ENCODE measurements at regions not wholly inside any gene's neighbourhood (a gene's known extent, or its start where the extent isn't known, plus 50 kb on each side); places are given as distances from the start of the nearest gene placed in this dataset.
"Not testable (repeated sequence)": the region's sequence is repeated elsewhere in the genome, so short reads cannot be mapped to it uniquely, and the experiment has no call there.

DNA sequence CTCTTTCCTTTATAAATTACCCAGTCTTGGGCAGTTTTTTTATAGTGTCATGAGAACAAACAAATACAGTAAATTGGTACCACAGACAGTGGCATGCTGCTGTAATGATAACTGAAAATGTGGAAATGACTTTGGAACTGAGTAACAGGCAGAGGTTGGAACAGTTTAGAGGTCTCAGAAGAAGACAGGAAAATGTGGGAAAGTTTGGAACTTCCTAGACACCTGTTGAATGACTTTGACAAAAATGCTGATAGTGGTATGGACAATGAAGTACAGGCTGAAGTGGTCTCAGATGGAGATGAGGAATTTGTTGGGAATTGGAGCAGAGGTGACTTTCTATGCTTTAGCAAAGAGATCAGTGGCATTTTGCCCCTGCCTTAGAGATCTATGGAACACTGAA is 1128.4 kb upstream of the POT1 start:
- H3K9ac ChIP-seq (ENCODE audit: insufficient read depth, low read length, poor library complexity, severe bottlenecking) = no peak overlapping the region
- DNase-seq = no peak
- TF ChIP-seq, protein P1, sequence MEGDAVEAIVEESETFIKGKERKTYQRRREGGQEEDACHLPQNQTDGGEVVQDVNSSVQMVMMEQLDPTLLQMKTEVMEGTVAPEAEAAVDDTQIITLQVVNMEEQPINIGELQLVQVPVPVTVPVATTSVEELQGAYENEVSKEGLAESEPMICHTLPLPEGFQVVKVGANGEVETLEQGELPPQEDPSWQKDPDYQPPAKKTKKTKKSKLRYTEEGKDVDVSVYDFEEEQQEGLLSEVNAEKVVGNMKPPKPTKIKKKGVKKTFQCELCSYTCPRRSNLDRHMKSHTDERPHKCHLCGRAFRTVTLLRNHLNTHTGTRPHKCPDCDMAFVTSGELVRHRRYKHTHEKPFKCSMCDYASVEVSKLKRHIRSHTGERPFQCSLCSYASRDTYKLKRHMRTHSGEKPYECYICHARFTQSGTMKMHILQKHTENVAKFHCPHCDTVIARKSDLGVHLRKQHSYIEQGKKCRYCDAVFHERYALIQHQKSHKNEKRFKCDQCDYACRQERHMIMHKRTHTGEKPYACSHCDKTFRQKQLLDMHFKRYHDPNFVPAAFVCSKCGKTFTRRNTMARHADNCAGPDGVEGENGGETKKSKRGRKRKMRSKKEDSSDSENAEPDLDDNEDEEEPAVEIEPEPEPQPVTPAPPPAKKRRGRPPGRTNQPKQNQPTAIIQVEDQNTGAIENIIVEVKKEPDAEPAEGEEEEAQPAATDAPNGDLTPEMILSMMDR (IDR thresholded peaks at IDR 0.05) = no peak
- H3K9me3 ChIP-seq (replicated peaks in 1 of 2; ENCODE audit: control insufficient read depth in 1 of 2, insufficient read depth in 1 of 2, low read length in 2 of 2) = peaks cover 0 to 6% of the 10 kb centered on the region in 2 donors
- H3K27me3 Mint-ChIP-seq (ENCODE audit: low read depth in 3 of 3) = no peaks in the 10 kb centered on the region
- H3K4me1 Mint-ChIP-seq = no peaks in the 10 kb centered on the region
- H3K79me2 ChIP-seq (ENCODE audit: insufficient read depth, low read length) = no peaks in the 10 kb centered on the region
- H3K27me3 ChIP-seq (ENCODE audit: control insufficient read depth in 2 of 2, insufficient read depth in 2 of 2, low read length in 2 of 2) = no peaks in the 10 kb centered on the region
- H3K4me3 ChIP-seq (replicated peaks in 1 of 3; ENCODE audit: low read depth in 2 of 3, low read length in 3 of 3) = no peak overlapping the region
- H4K20me1 ChIP-seq (ENCODE audit: insufficient read depth, low read length) = no peaks in the 10 kb centered on the region
- no peaks in the 10 kb centered on the region for H3K36me3 Mint-ChIP-seq
- H3K36me3 ChIP-seq (replicated peaks in 1 of 2; ENCODE audit: control insufficient read depth in 1 of 2, insufficient read depth in 2 of 2, low read length in 2 of 2) = no peaks in the 10 kb centered on the region
- H3K4me3 Mint-ChIP-seq = no peak overlapping the region
- H3K27ac ChIP-seq (ENCODE audit: low read depth in 1 of 2, low read length in 2 of 2) = no peak overlapping the region
- peaks cover 0 to 8% (median 5%) of the 10 kb centered on the region in 7 donors for H3K9me3 Mint-ChIP-seq
- intact Hi-C loops (cut with micrococcal nuclease) = no loop called here
- H3K27ac Mint-ChIP-seq = no peak overlapping the region
- H3K4me1 ChIP-seq (ENCODE audit: control insufficient read depth in 1 of 2, insufficient read depth in 2 of 2, low read length in 2 of 2) = no peaks in the 10 kb centered on the region
- no peak overlapping the region for H3K4me2 ChIP-seq (replicated peaks; ENCODE audit: extremely low read depth, low read length, poor library complexity, severe bottlenecking)
- no peak overlapping the region for H2AFZ ChIP-seq (ENCODE audit: insufficient read depth, low read depth, low read length, poor library complexity, severe bottlenecking)

DNA sequence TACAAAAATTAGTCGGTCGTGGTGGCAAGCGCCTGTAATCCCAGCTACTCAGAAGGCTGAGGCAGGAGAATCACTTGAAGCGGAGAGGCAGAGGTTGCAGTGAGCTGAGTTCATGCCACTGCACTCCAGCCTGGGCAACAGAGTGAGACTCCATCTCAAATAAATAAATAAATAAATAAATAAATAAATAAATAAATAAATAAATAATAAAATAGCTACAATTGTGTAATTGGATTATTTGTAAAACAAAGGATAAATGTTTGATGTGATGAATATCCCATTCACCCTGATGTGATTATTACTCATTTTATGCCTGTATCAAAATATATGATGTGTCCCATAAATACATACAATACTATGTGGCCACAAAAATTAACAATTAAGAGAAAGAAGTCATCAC is 1127.0 kb upstream of the POT1 start:
- H4K20me1 ChIP-seq (ENCODE audit: insufficient read depth, low read length); H3K79me2 ChIP-seq (ENCODE audit: insufficient read depth, low read length); DNase-seq; H3K27me3 ChIP-seq (ENCODE audit: control insufficient read depth in 2 of 2, insufficient read depth in 2 of 2, low read length in 2 of 2); H3K9me3 Mint-ChIP-seq; H3K9me3 ChIP-seq (replicated peaks in 1 of 2; ENCODE audit: control insufficient read depth in 1 of 2, insufficient read depth in 1 of 2, low read length in 2 of 2); H3K4me1 Mint-ChIP-seq; intact Hi-C loops (cut with micrococcal nuclease); H3K27ac Mint-ChIP-seq; H2AFZ ChIP-seq (ENCODE audit: insufficient read depth, low read depth, low read length, poor library complexity, severe bottlenecking); H3K4me3 ChIP-seq (replicated peaks in 1 of 3; ENCODE audit: low read depth in 2 of 3, low read length in 3 of 3); H3K4me1 ChIP-seq (ENCODE audit: control insufficient read depth in 1 of 2, insufficient read depth in 2 of 2, low read length in 2 of 2); H3K36me3 Mint-ChIP-seq; H3K9ac ChIP-seq (ENCODE audit: insufficient read depth, low read length, poor library complexity, severe bottlenecking); H3K36me3 ChIP-seq (replicated peaks in 1 of 2; ENCODE audit: control insufficient read depth in 1 of 2, insufficient read depth in 2 of 2, low read length in 2 of 2); H3K27ac ChIP-seq (ENCODE audit: low read depth in 1 of 2, low read length in 2 of 2); H3K27me3 Mint-ChIP-seq (ENCODE audit: low read depth in 3 of 3); H3K4me3 Mint-ChIP-seq; H3K4me2 ChIP-seq (replicated peaks; ENCODE audit: extremely low read depth, low read length, poor library complexity, severe bottlenecking): not testable (repeated sequence)
- no CpG with 5 or more reads among the region's 4 CpGs for WGBS (ENCODE audit: insufficient coverage)

Measured in CD14-positive monocyte (primary cell).